Fibroblast of skin of scalp (primary cell): ENCODE measurements at regions not wholly inside any gene's neighbourhood (a gene's known extent, or its start where the extent isn't known, plus 50 kb on each side); places are given as distances from the start of the nearest gene placed in this dataset.
"Not testable (repeated sequence)": the region's sequence is repeated elsewhere in the genome, so short reads cannot be mapped to it uniquely, and the experiment has no call there.

Experiments used
- DNase-seq: peaks from one replicate; pipeline ENCODE4 v3.0.0-alpha.2; 2013

- DNase-seq = peak; percentile 42
These were observed 384.2 kb downstream of the DTWD2 start for GRCh38 chr5:118604106-118604505.

- no peak for DNase-seq
These were observed 385.1 kb downstream of the DTWD2 start for GRCh38 chr5:118603278-118603677.

GRCh38 chr5:118598311-118598710 lies 390.0 kb downstream of the DTWD2 start:
- DNase-seq = no peak

GRCh38 chr5:118597543-118597942 lies 390.8 kb downstream of the DTWD2 start:
- DNase-seq = no peak

- DNase-seq = no peak
These were observed 392.1 kb downstream of the DTWD2 start for GRCh38 chr5:118596255-118596654.

- no peak for DNase-seq
These were observed 395.4 kb downstream of the DTWD2 start for GRCh38 chr5:118593003-118593328.

- DNase-seq = no peak
These were observed 395.9 kb downstream of the DTWD2 start for GRCh38 chr5:118592229-118593002.

- no peak for DNase-seq
These were observed 397.5 kb downstream of the DTWD2 start for GRCh38 chr5:118590806-118591205.

- DNase-seq = peak; percentile 75
These were observed 407.4 kb downstream of the DTWD2 start for GRCh38 chr5:118580949-118581348.

GRCh38 chr5:118578093-118578492 lies 410.3 kb downstream of the DTWD2 start:
- no peak for DNase-seq

GRCh38 chr5:118577621-118578020 lies 410.7 kb downstream of the DTWD2 start:
- DNase-seq = no peak

- DNase-seq = not testable (repeated sequence)
These were observed 418.1 kb downstream of the DTWD2 start for GRCh38 chr5:118570276-118570675.

- DNase-seq = not testable (repeated sequence)
These were observed 418.8 kb downstream of the DTWD2 start for GRCh38 chr5:118569596-118569995.

GRCh38 chr5:118565335-118565971 lies 422.9 kb downstream of the DTWD2 start:
- no peak for DNase-seq

GRCh38 chr5:118561971-118562370 lies 426.4 kb downstream of the DTWD2 start:
- no peak for DNase-seq

- DNase-seq = no peak
These were observed 427.1 kb downstream of the DTWD2 start for GRCh38 chr5:118561235-118561634.

- peak; percentile 40 for DNase-seq
These were observed 429.5 kb downstream of the DTWD2 start for GRCh38 chr5:118558871-118559270.

GRCh38 chr5:118557251-118557661 lies 431.1 kb downstream of the DTWD2 start:
- peak; percentile 76 for DNase-seq

- no peak for DNase-seq
These were observed 431.6 kb downstream of the DTWD2 start for GRCh38 chr5:118556792-118557191.

- no peak for DNase-seq
These were observed 432.6 kb downstream of the DTWD2 start for GRCh38 chr5:118555727-118556126.

- DNase-seq = no peak
These were observed 433.4 kb downstream of the DTWD2 start for GRCh38 chr5:118554981-118555380.

GRCh38 chr5:118554241-118554640 lies 434.1 kb downstream of the DTWD2 start:
- DNase-seq = no peak

- DNase-seq = peak; percentile 100
These were observed 434.7 kb downstream of the DTWD2 start for GRCh38 chr5:118553662-118554061.

- DNase-seq = no peak
These were observed 435.5 kb downstream of the DTWD2 start for GRCh38 chr5:118552731-118553360.
